Naive thymus-derived CD4-positive, alpha-beta T cell (primary cell): ENCODE measurements at regions not wholly inside any gene's neighbourhood (a gene's known extent, or its start where the extent isn't known, plus 50 kb on each side); places are given as distances from the start of the nearest gene placed in this dataset.

ENCODE experiments used
- ATAC-seq: fragments of 150-1000 bp; cut with Tn5 transposase; 2 replicates; pipeline ENCODE4 v1.10.0; 2021; ENCODE audit warnings: mild to moderate bottlenecking, moderate library complexity
- CTCF ChIA-PET: fragments of 350-600 bp; sonication (Branson Sonifier 250); formaldehyde crosslinking; loops from one replicate; lab custom pipeline; 2021; ENCODE audit warnings: antibody characterized with exemption; lab: Charles Lee
- POLR2A ChIA-PET: fragments of 350-600 bp; sonication (Branson Sonifier 250); formaldehyde crosslinking; loops from one replicate; lab custom pipeline; 2021; ENCODE audit warnings: antibody characterized with exemption, inconsistent platforms; lab: Charles Lee
- DNase-seq, 9 donors: peaks; one replicate each; pipeline versions ENCODE4 v3.0.0 to v3.0.0-alpha.2; 2020 to 2022; ENCODE audit warnings: mixed read lengths in 1 of 9
- H3K27ac ChIP-seq: one replicate; pipeline ENCODE4 v1.7.0; 2013; ENCODE audit warnings: mild to moderate bottlenecking, low read depth, low read length, moderate library complexity
- H3K27me3 ChIP-seq, 2 donors: one replicate each; pipeline ENCODE4 v1.7.0; 2013; ENCODE audit warnings: low read length in 2 of 2, mild to moderate bottlenecking in 2 of 2, moderate library complexity in 2 of 2; ENCODE audit not compliant: control insufficient read depth in 2 of 2, insufficient read depth in 2 of 2
- H3K36me3 ChIP-seq, 3 experiments: 1 replicate in 2 of 3; 2 replicates in 1 of 3; pipeline ENCODE4 v1.7.0; 2013; ENCODE audit warnings: low read length in 3 of 3, mild to moderate bottlenecking in 3 of 3, moderate library complexity in 1 of 3; ENCODE audit not compliant: insufficient read depth in 3 of 3, control insufficient read depth in 2 of 3
- H3K4me1 ChIP-seq, 2 donors: one replicate each; pipeline ENCODE4 v1.7.0; 2013; ENCODE audit warnings: low read length in 2 of 2, mild to moderate bottlenecking in 2 of 2, moderate library complexity in 1 of 2; ENCODE audit not compliant: control insufficient read depth in 2 of 2, insufficient read depth in 2 of 2
- H3K4me3 ChIP-seq: 2 replicates; pipeline ENCODE4 v1.7.0; 2013; ENCODE audit warnings: mild to moderate bottlenecking, low read length
- H3K9me3 ChIP-seq, 3 experiments: 1 replicate in 2 of 3; 2 replicates in 1 of 3; pipeline ENCODE4 v1.7.0; 2013; ENCODE audit warnings: low read length in 3 of 3; ENCODE audit not compliant: control insufficient read depth in 2 of 3
- H3K27ac Mint-ChIP-seq, 9 donors: one replicate each; pipeline ENCODE4 v1.8.0; 2020 to 2022; ENCODE audit warnings: mixed read lengths in 9 of 9, mild to moderate bottlenecking in 8 of 9, moderate library complexity in 5 of 9, inconsistent platforms in 2 of 9
- H3K27me3 Mint-ChIP-seq, 5 donors: one replicate each; pipeline ENCODE4 v1.8.0; 2021 to 2022; ENCODE audit warnings: mixed read lengths in 5 of 5, mild to moderate bottlenecking in 1 of 5
- H3K36me3 Mint-ChIP-seq, 5 donors: one replicate each; pipeline ENCODE4 v1.8.0; 2020 to 2022; ENCODE audit warnings: mixed read lengths in 5 of 5, mild to moderate bottlenecking in 3 of 5, inconsistent platforms in 1 of 5
- H3K4me1 Mint-ChIP-seq, 7 donors: one replicate each; pipeline ENCODE4 v1.8.0; 2020 to 2022; ENCODE audit warnings: mixed read lengths in 7 of 7, mild to moderate bottlenecking in 3 of 7, inconsistent platforms in 1 of 7
- H3K4me3 Mint-ChIP-seq, 10 donors: one replicate each; pipeline ENCODE4 v1.8.0; 2020 to 2022; ENCODE audit warnings: mild to moderate bottlenecking in 10 of 10, mixed read lengths in 10 of 10, moderate library complexity in 6 of 10, inconsistent platforms in 2 of 10
- H3K9me3 Mint-ChIP-seq, 11 donors: one replicate each; pipeline ENCODE4 v1.8.0; 2020 to 2022; ENCODE audit warnings: mixed read lengths in 11 of 11, mild to moderate bottlenecking in 4 of 11, inconsistent platforms in 1 of 11, moderate library complexity in 1 of 11
- intact Hi-C, 2 donors: fragments of 100-400 bp; cut with micrococcal nuclease; formaldehyde crosslinking; loops; one replicate each; pipeline ENCODE4 v1.15.1; 2023

DNA sequence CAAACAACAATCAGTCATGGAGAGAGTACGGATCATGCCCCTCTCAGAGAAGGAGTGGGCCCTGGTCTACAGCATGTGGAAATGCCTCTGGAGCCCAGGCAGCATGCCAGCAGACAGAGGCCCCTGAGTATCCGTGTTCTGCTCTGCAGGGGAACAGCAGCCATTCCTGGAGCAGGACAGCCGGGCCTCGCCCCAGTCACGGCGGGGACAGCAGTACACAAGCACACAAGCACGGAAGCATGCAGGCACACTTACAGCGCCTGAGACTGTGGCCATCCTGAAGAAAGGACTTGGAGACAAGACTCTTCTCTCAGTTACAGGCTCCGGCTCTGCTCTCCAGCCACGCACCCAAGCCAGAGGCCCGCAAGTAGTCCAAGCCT, 102.6 kb upstream of the ALDH1B1 start:
- POLR2A ChIA-PET: no interaction called here
- Mint-ChIP-seq H3K27me3 (no peaks in the 10 kb centered on the region), H3K27ac (no peak overlapping the region), H3K4me1 (no peaks in the 10 kb centered on the region), H3K36me3 (no peaks in the 10 kb centered on the region), H3K4me3 (no peak overlapping the region), H3K9me3 (peaks cover 0 to 6% (median 0%) of the 10 kb centered on the region in 11 donors)
- no peak overlapping the region for H3K4me3 ChIP-seq
- DNase-seq (no peak), ATAC-seq (no peak)
- H3K27ac ChIP-seq: no peak overlapping the region
- H3K9me3 ChIP-seq: no peaks in the 10 kb centered on the region
- H3K36me3 ChIP-seq: no peaks in the 10 kb centered on the region
- no peaks in the 10 kb centered on the region for H3K27me3 ChIP-seq
- CTCF ChIA-PET: no interaction called here
- intact Hi-C loops: loop anchor here in 1 of 2 donors (10.0 kb wide), 1 partner anchor 55 kb away; no protein-coding TSS in a partner anchor
- H3K4me1 ChIP-seq: no peaks in the 10 kb centered on the region

DNA sequence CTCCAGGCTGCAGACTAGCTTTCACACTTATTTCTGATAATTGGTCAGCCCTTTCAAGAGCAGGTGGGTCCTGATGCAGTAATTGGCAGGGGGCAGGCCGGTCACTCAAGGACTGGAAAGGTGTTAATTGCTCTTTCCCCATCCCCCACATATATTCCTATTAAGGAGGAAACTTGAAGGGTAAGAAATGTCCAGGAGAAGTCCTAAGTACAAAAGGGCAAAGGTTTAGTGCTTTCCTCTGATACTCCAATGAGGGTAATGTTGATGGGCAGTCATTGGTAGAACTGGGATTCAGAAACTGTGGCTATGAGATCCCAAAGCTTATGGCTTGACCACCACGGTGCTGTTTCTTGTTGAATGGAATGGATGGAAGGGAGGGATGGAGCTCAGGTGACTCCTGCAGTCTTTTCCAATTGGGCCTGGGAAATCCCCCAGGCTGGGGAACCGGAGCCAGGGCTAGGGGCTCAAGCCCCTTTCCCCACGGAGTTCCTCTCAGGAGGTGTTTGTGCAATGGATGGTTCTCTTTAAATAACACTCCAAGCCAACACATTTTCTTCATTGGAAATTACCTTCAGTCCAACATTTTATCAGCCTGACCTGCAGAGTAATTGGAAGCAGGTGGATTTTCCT, 103.2 kb upstream of the ALDH1B1 start:
- Mint-ChIP-seq H3K9me3 (peaks cover 0 to 6% (median 0%) of the 10 kb centered on the region in 11 donors), H3K27ac (no peak overlapping the region), H3K4me1 (no peaks in the 10 kb centered on the region), H3K36me3 (no peaks in the 10 kb centered on the region), H3K4me3 (no peak overlapping the region), H3K27me3 (no peaks in the 10 kb centered on the region)
- Histone ChIP-seq H3K27ac (no peak overlapping the region), H3K9me3 (no peaks in the 10 kb centered on the region), H3K4me3 (no peak overlapping the region), H3K36me3 (no peaks in the 10 kb centered on the region), H3K4me1 (no peaks in the 10 kb centered on the region), H3K27me3 (no peaks in the 10 kb centered on the region)
- no peak for ATAC-seq
- POLR2A ChIA-PET: no interaction called here
- CTCF ChIA-PET: interaction anchor here (0.6 kb wide), 1 partner anchor 10 kb away, joined by 3 read pairs; no protein-coding TSS in a partner anchor
- DNase-seq: no peak
- intact Hi-C loops: loop anchor here in 1 of 2 donors (10.0 kb wide), 1 partner anchor 55 kb away; no protein-coding TSS in a partner anchor

DNA sequence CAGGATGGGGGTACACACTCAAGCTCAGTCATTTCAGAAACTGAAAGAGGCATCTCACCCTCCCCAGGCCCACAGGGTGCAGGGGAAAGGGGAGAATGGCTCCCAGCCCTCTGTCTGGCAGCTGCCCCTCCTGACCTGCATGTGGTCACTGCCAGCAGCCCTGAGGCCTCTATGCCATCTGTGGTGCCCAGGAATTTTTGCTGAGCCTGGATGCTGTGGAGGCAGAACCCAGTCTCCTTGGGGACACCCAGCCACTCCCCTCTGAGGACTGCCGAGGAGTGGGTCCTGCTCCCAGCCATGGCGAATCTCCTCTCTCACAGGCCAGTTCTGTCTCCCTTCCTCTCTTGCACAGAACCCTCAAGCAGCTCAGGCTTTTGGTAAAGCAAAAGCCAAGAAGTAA, 104.0 kb upstream of the ALDH1B1 start:
- Histone ChIP-seq H3K4me1 (no peaks in the 10 kb centered on the region), H3K9me3 (no peaks in the 10 kb centered on the region), H3K4me3 (no peak overlapping the region), H3K27ac (no peak overlapping the region), H3K36me3 (no peaks in the 10 kb centered on the region), H3K27me3 (no peaks in the 10 kb centered on the region)
- ATAC-seq (no peak), DNase-seq (no peak)
- no peaks in the 10 kb centered on the region for H3K27me3 Mint-ChIP-seq
- no peaks in the 10 kb centered on the region for H3K36me3 Mint-ChIP-seq
- no peak overlapping the region for H3K4me3 Mint-ChIP-seq
- peaks cover 0 to 6% (median 0%) of the 10 kb centered on the region in 11 donors for H3K9me3 Mint-ChIP-seq
- intact Hi-C loops: loop anchor here in 1 of 2 donors (10.0 kb wide), 1 partner anchor 56 kb away; no protein-coding TSS in a partner anchor
- no peaks in the 10 kb centered on the region for H3K4me1 Mint-ChIP-seq
- ChIA-PET POLR2A (no interaction called here), CTCF (no interaction called here)
- no peak overlapping the region for H3K27ac Mint-ChIP-seq

DNA sequence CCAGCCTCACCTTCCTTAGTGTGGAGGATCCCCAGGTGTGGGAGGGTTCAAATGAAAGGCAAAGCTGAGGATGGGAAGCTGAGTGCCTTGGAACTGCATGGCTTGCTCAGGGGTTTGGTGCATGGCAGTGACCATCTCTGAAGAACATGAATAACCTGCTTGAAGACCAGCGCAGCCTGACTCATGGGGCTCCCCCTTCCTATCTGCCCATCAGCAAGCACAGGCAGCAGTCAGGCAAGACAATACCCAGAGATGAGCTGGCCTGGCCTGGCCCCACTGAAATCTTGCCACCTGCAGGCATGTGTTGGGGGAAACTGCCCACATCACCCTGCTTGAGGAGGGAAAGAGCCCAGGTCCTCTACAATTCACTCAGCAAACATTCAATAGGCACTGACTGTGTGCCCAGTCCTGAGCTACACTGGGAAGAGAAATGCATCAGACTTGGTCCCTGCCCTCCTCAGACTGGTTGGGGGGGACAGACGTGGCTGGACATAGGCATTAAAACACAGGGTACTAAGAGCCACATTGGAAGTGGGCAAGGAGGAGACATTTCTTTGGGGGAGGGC, 105.0 kb upstream of the ALDH1B1 start:
- DNase-seq (no peak), ATAC-seq (no peak)
- ChIA-PET POLR2A (no interaction called here), CTCF (no interaction called here)
- Mint-ChIP-seq H3K9me3 (peaks cover 0 to 6% (median 0%) of the 10 kb centered on the region in 11 donors), H3K27ac (no peak overlapping the region), H3K4me1 (no peaks in the 10 kb centered on the region), H3K36me3 (no peaks in the 10 kb centered on the region), H3K27me3 (peaks cover 0 to 3% (median 0%) of the 10 kb centered on the region in 5 donors), H3K4me3 (no peak overlapping the region)
- H3K4me3 ChIP-seq: no peak overlapping the region
- H3K36me3 ChIP-seq: no peaks in the 10 kb centered on the region
- H3K27ac ChIP-seq: no peak overlapping the region
- H3K27me3 ChIP-seq: no peaks in the 10 kb centered on the region
- intact Hi-C loops: loop anchor here in 1 of 2 donors (10.0 kb wide), 1 partner anchor 57 kb away; no protein-coding TSS in a partner anchor
- H3K9me3 ChIP-seq: no peaks in the 10 kb centered on the region
- H3K4me1 ChIP-seq: no peaks in the 10 kb centered on the region

DNA sequence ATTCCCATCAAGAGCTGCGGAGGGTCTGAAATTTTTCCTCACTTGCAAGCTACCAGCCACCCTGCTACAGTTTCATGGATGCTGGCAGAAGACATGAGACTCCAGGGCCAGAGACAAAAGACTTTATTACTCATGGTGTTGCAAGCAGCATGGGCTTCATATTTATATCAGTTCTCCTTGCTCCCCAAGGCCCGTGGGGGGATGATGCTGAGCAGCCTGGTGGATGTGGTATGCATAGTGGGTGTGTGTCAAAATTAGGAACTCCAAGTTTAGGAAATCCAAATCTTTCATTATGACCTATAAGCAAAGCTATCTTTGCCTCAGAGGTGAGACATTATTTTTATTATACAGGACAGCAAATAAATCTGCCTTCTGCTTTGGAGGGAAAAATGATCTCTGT, 105.7 kb upstream of the ALDH1B1 start:
- no peak overlapping the region for H3K4me3 Mint-ChIP-seq
- no peaks in the 10 kb centered on the region for H3K4me1 Mint-ChIP-seq
- Histone ChIP-seq H3K27me3 (no peaks in the 10 kb centered on the region), H3K36me3 (no peaks in the 10 kb centered on the region), H3K4me3 (no peak overlapping the region), H3K27ac (no peak overlapping the region), H3K9me3 (no peaks in the 10 kb centered on the region), H3K4me1 (no peaks in the 10 kb centered on the region)
- intact Hi-C loops: loop anchor here in 1 of 2 donors (10.0 kb wide), 1 partner anchor 58 kb away; no protein-coding TSS in a partner anchor
- ChIA-PET POLR2A (no interaction called here), CTCF (no interaction called here)
- H3K36me3 Mint-ChIP-seq: no peaks in the 10 kb centered on the region
- peaks cover 0 to 4% (median 0%) of the 10 kb centered on the region in 5 donors for H3K27me3 Mint-ChIP-seq
- peaks cover 0 to 6% (median 0%) of the 10 kb centered on the region in 11 donors for H3K9me3 Mint-ChIP-seq
- DNase-seq: no peak
- H3K27ac Mint-ChIP-seq: no peak overlapping the region
- ATAC-seq: no peak

DNA sequence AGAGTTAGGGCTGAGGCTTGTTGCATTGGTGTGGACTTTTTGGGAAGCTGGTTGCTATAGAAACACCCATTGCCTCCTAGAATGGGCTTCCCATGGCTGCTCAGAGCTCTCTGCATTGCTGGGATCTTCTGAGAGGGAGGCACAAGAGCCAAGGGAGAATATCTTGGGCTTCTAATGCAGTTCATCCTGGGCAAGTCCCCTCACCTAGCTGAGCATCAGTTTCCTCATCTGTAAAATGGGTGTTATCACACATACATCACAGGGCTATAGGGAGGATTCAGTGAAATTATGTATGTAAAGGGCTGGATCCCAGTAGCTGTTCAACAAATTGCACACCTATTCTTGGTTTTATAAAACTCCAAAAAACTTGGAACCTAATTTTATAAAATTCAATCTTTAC, 106.1 kb upstream of the ALDH1B1 start:
- ATAC-seq (no peak), DNase-seq (no peak)
- ChIA-PET POLR2A (no interaction called here), CTCF (no interaction called here)
- H3K36me3 Mint-ChIP-seq: no peaks in the 10 kb centered on the region
- Histone ChIP-seq H3K4me1 (no peaks in the 10 kb centered on the region), H3K4me3 (no peak overlapping the region), H3K9me3 (no peaks in the 10 kb centered on the region), H3K36me3 (no peaks in the 10 kb centered on the region), H3K27ac (no peak overlapping the region), H3K27me3 (no peaks in the 10 kb centered on the region)
- H3K9me3 Mint-ChIP-seq: peaks cover 0 to 6% (median 0%) of the 10 kb centered on the region in 11 donors
- intact Hi-C loops: loop anchor here in 1 of 2 donors (10.0 kb wide), 1 partner anchor 58 kb away; no protein-coding TSS in a partner anchor
- no peaks in the 10 kb centered on the region for H3K4me1 Mint-ChIP-seq
- H3K27ac Mint-ChIP-seq: no peak overlapping the region
- H3K4me3 Mint-ChIP-seq: no peak overlapping the region
- peaks cover 0 to 6% (median 0%) of the 10 kb centered on the region in 5 donors for H3K27me3 Mint-ChIP-seq
